Lower leg skin (tissue), 4 donors: ENCODE measurements at regions not wholly inside any gene's neighbourhood (a gene's known extent, or its start where the extent isn't known, plus 50 kb on each side); places are given as distances from the start of the nearest gene placed in this dataset.

ENCODE experiments used
- DNase-seq, 2 donors: peaks; one replicate each; pipeline ENCODE4 v3.0.0-alpha.2; 2019; ENCODE audit warnings: low spot score in 2 of 2
- H3K4me3 ChIP-seq: fragments of 200-600 bp; sonication (generic); 2 replicates; pipeline ENCODE4 v1.5.1; 2017; ENCODE audit warnings: mild to moderate bottlenecking, low read depth; ENCODE audit not compliant: poor library complexity, severe bottlenecking
- POLR2A ChIP-seq, 2 donors: fragments of 450-650 bp; IDR thresholded peaks; one replicate each; pipeline ENCODE4 v1.6.1; 2016 to 2017; ENCODE audit warnings: antibody characterized with exemption in 2 of 2, mild to moderate bottlenecking in 1 of 2, moderate library complexity in 1 of 2
- WGBS, 2 donors: methylation state at CpG; one replicate each; pipeline ENCODE4 v1.1.5; 2018; 5-methylcytosine and 5-hydroxymethylcytosine counted together
- intact Hi-C: fragments of 100-400 bp; cut with DNase I; formaldehyde crosslinking; loops from one replicate; pipeline ENCODE4 v1.15.0; 2023; ENCODE audit warnings: low total_unique reads
- TF ChIP-seq, protein P1 (sequence below), 3 donors: fragments of 450-650 bp; IDR thresholded peaks; one replicate each; pipeline ENCODE4 v1.5.1; 2016; ENCODE audit warnings: antibody characterized with exemption in 3 of 3, mild to moderate bottlenecking in 3 of 3, moderate library complexity in 2 of 3

DNA sequence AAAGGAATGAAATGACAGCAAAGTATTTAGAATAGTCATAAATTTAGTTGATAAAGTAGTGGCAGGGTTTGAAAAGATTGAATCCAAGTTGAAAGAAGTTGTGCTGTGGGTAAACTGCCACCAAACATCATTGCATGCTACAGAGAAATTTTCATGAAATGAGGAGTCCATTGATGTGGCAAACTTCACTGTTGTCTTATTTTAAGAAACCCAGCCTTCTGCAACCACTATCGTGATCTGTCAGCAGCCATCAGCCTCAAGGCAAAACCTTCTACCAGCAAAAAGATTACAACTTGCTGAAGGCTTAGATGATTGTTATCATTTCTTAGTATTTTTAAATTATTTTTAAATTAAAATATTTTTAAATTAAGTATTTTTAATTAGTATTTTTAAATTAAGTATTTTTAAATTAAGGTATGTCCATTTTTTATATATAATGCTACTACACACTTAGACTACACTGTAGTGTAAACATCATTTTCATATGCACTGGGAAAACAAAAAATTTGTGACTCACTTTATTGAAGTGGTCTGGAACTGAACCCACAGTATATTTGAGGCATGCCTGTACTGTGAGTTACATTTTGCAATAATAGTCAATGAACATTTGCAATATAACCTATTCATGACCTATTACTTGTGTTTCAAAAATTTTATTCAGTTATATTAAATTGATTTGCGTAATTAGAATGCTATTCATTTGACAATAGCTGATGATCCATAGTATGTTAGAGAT, 67.2 kb upstream of the SYT1 start:
- no peak for TF ChIP-seq POLR2A (IDR thresholded peaks at IDR 0.05)
- TF ChIP-seq, protein P1, sequence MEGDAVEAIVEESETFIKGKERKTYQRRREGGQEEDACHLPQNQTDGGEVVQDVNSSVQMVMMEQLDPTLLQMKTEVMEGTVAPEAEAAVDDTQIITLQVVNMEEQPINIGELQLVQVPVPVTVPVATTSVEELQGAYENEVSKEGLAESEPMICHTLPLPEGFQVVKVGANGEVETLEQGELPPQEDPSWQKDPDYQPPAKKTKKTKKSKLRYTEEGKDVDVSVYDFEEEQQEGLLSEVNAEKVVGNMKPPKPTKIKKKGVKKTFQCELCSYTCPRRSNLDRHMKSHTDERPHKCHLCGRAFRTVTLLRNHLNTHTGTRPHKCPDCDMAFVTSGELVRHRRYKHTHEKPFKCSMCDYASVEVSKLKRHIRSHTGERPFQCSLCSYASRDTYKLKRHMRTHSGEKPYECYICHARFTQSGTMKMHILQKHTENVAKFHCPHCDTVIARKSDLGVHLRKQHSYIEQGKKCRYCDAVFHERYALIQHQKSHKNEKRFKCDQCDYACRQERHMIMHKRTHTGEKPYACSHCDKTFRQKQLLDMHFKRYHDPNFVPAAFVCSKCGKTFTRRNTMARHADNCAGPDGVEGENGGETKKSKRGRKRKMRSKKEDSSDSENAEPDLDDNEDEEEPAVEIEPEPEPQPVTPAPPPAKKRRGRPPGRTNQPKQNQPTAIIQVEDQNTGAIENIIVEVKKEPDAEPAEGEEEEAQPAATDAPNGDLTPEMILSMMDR (IDR thresholded peaks at IDR 0.05): no peak
- DNase-seq: no peak
- no peak overlapping the region for H3K4me3 ChIP-seq
- intact Hi-C loops: no loop called here
- 71 to 73% methylated on average over 2 of the region's 2 CpGs for whole genome bisulfite sequencing, 2 donors

GRCh38 chr12:78799649-78800048, 64.9 kb upstream of the SYT1 start:
- no peak overlapping the region for H3K4me3 ChIP-seq
- DNase-seq: no peak
- intact Hi-C loops: no loop called here
- TF ChIP-seq, protein P1 (IDR thresholded peaks at IDR 0.05): no peak
- TF ChIP-seq POLR2A (IDR thresholded peaks at IDR 0.05): no peak
- WGBS, 2 donors: 82 to 85% methylated on average over 1 of the region's 1 CpG

GRCh38 chr12:78802593-78802992, 62.0 kb upstream of the SYT1 start:
- no peak for TF ChIP-seq POLR2A (IDR thresholded peaks at IDR 0.05)
- TF ChIP-seq, protein P1 (IDR thresholded peaks at IDR 0.05): no peak
- no peak for DNase-seq
- H3K4me3 ChIP-seq: no peak overlapping the region
- intact Hi-C loops: no loop called here
- 81 to 82% methylated on average over 3 of the region's 3 CpGs for WGBS, 2 donors

DNA sequence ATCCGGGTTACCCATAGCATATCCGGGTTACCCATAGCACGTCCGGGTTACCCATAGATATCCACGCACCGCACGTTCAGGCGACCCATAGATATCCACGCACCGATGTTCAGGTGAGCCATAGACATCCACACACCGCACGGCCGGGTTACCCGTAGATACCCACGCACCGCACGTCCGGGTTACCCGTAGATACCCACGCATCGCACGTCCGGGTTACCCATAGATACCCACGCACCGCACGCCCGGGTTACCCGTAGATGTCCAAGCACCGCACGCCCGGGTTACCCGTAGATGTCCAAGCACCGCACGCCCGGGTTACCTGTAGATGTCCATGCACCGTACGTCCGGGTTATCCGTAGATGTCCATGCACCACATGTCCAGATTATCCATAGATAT, 60.3 kb upstream of the SYT1 start:
- TF ChIP-seq, protein P1 (IDR thresholded peaks at IDR 0.05): no peak
- TF ChIP-seq POLR2A (IDR thresholded peaks at IDR 0.05): no peak
- no peak for DNase-seq
- WGBS, 2 donors: 92% methylated on average over 39 of the region's 39 CpGs
- H3K4me3 ChIP-seq: no peak overlapping the region
- intact Hi-C loops: no loop called here
